CMK (cell line): ENCODE measurements at regions not wholly inside any gene's neighbourhood (a gene's known extent, or its start where the extent isn't known, plus 50 kb on each side); places are given as distances from the start of the nearest gene placed in this dataset.
"Not testable (repeated sequence)": the region's sequence is repeated elsewhere in the genome, so short reads cannot be mapped to it uniquely, and the experiment has no call there.

Experiments used
- DNase-seq: peaks from one replicate; pipeline ENCODE4 v3.0.0-alpha.2; 2010; ENCODE audit warnings: low read depth

DNA sequence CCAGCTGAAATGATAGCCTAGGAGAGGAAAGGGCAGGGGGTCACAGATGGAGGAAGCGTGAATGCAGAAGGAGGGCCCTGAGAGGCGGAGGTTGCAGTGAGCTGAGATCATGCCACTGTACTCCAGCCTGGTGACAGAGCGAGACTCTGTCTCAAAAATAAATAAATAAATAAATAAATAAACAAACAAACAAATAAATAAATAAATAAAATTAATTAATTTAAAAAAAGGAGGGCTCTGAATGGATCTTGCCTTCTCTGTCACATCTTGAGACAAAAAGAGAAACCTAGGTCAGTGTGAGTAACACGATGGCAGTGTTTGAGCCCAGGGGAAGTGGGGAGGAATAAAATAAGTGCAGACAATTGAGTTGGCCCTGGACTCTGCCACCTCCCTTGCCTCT lies 182.3 kb upstream of the DAAM1 start:
- not testable (repeated sequence) for DNase-seq

DNA sequence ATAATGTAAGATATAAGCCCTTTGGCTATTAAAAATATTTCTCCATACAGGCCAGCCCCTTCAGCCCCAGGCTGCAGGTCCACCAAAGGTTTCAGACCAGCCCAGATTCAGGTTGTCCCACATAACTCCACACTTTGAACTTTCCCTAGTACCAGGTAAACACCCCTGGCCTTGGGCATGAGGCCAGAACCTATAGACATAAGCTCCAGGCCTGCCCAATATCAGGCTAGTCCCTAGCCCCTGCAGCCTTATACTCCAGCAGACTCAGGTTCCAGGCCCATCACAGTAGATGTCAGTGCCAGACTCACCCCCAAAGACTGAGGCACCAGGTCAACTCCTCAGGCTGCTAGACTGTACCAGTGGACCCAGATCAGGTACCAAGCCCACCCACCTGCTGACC lies 178.5 kb upstream of the DAAM1 start:
- no peak for DNase-seq

DNA sequence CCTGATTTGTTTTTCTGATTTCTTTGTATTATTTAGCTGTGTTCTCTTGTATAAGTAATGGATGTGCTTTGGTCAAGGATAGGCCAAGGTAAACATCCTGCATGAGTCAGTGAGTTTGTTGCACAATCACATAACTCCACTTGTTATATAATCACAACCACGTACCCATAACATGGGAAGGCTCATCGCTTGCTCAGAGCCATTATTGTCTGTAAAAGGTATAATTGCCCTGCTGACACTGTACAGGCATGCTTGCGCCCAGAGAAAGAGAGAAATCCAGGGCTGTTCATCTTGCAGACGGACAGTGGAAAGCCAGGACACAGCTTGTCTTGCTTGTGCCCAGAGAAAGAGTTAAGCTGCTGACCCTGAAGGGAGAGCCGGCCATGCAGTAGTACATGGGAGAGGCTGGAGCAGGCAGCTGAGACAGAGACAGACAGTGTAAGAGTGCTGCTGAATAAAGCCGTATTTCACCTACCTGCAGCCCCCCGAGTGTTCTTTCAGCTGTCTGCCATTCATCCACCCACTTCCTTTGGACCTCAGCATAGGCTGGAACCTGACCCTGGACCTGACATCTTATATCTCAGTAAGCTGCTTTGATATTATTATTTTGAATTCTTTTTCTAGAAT lies 174.7 kb upstream of the DAAM1 start:
- DNase-seq = no peak

DNA sequence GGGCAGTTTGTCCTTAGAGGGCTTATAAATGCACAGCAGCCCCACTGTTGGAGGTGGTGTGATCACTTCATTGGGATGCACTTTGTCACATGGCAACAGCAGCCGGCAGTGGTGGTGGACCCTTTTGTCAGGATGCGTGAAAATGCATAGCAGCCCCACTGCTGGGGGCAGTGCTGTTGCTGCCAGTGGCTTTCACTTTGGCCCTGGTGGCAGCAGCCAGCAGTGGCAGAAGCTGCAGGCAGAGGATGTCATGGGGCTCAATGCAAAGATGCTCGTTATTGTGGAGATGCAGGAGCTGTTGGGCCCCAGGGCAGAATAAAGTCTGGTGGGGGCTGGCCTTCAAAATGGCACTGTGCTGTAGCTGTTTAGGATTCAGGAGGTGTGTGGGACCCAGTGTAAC lies 173.0 kb upstream of the DAAM1 start:
- DNase-seq = no peak

DNA sequence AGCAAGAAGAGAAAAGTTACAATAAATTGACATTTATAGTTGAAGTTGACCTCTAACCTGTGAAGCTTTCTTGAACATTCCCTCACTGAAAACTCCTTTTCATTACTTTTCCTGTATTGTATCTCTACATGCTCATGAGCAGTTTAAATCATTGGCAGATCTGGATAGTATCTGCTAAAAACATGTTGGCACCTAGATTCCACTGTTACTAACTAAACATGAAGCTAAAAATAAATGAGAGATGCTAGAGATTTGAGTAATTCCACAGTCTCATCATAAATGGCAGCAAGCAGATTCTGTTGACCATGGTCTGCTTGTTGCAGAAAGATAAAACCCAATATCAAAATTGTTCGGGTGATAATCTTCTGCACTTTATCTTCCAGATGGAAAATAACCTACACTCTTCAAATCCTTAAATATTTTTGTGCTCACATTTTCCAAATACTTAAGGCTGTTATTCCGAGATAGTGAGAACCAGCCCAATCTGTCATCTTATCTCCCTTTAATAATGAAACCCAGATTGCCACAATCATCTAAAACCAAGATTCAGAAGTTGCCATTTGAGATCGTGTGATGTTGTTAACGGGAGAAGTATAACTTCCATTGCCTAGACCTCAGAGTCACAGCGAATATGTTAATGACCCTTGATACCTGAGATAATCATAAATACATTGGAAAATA lies 171.0 kb upstream of the DAAM1 start:
- no peak for DNase-seq

DNA sequence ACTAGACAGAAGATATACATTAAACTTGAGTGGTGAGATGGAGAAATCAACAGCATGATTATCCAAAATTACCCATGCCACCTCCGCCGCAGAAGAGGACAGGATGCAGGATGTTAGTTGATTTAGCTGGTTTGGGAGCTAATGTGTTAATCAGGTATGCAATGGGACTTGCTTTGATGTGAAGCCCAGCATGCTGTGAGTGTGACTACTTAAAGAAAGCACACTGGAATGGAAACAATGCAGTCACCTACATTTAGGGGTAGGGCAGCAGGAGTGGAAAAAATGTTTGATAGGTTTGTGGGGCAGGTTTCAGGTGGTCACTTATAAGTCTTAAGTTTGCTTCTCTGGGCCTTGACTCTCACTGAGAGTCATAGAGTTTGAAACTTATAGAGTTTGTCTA lies 170.0 kb upstream of the DAAM1 start:
- DNase-seq = no peak

DNA sequence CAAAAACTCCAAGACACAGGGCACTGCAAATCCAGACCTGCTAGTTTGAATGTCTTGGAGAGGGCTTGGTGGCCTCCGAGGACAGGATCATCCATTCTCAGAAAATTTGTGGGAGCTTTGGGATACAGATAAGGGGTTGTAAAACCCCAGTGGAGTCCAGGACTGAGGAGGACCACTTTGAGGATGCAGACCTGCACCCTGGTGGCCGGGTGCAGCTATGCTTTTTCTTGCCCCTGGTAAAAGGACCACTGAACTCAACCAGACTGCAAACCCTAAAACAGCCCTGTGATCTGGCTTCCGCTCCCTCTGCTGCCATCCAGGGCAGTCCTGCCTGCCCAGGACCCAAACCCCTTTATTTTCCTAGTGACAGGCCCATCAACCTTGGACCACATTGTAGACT lies 169.5 kb upstream of the DAAM1 start:
- no peak for DNase-seq

DNA sequence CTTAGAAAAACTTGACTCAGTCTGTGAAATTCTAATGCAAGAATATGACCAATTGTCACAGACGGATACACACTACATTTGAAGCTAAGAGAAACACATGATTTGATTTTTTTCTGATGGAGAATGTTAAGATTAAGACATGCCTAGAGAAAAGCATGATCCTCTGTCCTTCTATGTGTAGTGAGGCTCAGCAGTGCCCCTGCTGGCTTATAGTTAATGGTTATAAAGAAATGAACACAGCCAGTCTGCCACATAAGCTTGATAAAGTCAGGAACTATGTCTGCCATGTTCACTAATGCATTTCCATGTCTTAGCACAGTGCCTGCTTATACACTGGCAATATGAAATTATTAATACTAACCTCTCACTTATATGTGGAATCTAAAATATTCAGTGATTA lies 168.1 kb upstream of the DAAM1 start:
- no peak for DNase-seq

DNA sequence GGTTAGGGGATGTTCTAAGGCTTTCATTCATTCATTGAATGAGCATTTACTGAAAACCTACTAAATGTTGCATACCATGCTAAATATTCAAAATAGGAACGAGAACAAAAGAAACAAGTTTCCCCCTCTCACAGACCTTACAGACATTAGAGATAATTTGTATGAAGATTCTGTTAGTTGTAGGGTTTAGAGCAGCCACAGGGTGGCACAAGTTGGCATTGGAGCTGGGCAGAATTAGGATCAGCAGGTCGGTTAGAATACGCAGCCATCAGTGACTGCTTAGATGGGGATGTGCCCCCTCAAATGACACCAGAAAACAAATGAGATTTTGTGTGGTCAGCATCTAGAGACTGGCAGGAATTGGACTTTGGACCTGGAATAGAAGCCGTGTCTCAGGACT lies 166.3 kb upstream of the DAAM1 start:
- DNase-seq = no peak

DNA sequence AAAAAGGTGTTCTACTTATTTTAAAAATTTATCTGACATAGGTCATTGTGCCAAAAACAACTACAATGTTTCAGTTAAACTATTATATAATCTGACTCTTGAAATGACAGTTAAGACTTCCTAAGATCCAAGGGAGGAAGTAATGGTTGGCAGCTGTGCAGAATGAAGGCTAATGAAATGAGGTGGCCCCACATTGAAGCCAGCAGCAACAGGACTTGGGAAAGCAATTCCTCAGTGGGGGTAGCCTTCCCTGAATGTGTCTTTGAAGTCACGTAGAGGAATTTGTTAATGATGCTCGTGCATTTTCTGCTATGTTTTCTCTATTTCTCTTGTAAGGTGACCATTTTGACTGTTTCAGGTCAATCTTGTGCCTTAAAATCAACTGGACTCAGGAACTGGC lies 162.4 kb upstream of the DAAM1 start:
- no peak for DNase-seq

DNA sequence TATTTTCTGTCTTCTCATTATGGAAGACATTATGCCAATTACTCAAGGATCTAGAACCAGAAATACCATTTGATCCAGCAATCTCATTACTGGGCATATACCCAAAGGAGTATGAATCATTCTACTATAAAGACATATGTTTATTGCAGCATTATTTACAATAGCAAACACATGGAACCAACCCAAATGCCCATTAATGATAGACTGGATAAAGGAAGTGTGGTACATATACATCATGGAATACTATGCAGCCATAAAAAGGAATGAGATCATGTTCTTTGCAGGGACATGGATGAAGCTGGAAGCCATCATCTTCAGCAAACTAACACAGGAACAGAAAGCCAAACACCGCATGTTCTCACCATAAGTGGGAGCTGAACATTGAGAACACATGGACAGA lies 161.8 kb upstream of the DAAM1 start:
- DNase-seq = not testable (repeated sequence)

DNA sequence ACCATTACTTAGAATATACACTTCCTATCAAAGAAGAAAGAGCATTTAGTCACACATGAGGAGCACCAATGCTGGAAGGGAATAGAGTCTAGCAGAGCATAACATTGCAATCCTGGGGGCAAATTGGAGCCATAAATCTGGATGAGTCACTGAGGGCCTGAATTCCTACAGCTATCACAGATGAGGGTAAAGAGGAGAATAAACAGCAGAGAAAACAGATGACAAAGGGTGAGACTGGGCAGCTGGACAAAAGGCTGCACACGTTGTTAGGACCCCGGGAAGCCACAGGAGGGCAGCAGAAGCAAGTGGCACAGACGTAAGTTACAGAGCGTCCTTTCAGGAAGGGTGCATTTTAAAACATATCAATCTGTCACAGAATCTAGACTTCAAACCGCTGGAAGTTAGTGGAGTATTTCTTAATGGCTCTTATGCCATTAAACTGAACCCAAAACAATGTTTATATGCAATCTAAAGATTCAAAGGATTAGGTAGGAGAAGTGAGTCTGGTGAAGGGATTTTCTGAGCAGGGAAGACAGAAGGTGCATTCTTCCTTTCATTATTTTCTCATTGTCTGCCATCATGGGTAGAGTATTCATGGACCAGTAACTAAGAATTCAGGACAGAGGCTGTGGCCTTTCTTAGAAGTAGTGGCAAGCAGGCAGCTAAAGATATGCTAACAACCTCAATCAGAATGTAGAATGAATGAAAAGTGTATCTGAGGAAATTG lies 159.8 kb upstream of the DAAM1 start:
- no peak for DNase-seq

DNA sequence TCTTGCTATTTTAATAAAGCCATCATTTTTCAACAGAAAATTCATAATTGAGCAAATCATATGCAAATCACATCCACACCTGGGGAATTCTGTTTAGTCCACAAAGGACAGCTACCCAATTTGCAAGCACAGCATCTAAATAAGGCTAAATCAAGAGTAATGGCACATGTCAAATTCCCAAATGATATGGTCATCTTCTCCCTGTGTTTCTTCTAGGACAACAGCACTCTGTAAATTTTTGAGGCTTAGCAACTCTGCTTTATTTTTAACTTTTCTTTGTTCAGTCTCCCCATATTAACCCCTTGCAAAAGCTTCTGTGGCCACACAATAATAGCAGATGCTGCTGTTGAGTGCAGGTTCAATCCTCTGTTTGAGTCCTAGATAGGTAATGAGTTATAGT lies 155.6 kb upstream of the DAAM1 start:
- no peak for DNase-seq

DNA sequence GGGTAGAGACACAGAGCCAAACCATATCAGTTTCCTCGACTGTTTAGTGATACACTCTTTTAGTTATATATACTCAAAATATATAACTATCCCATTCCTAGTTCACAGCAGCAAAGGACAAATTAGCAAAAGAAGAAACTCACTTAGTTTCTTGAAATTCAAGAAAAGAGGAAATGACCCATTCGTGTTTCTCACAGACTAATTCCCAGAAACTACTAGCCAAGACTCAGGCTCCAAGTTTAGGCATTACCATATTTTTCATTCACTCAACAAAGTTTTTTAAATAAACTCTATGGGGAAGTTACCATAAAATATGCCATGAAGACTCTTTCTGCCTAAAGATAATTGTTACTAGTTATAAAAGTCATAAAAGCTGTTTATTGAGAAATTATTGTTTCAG lies 152.3 kb upstream of the DAAM1 start:
- DNase-seq = no peak

DNA sequence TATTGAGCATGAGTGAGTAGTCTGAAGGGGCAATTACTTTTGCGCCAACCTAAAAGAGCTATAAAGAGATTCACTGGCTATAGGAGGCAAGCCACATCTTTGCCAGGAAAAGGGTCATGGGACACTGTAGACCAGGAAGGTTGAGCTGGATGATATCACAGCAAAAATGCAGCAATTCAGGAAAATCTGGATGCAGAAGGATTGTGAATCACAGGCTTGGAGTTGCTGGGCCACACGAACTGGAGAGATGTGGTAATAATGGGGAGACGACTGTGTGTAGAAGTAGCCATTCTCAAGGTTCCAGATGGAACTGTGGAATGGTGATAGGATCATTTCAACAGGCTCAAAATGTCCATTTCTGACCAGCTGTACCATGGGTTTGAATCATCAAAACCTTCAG lies 151.4 kb upstream of the DAAM1 start:
- no peak for DNase-seq

DNA sequence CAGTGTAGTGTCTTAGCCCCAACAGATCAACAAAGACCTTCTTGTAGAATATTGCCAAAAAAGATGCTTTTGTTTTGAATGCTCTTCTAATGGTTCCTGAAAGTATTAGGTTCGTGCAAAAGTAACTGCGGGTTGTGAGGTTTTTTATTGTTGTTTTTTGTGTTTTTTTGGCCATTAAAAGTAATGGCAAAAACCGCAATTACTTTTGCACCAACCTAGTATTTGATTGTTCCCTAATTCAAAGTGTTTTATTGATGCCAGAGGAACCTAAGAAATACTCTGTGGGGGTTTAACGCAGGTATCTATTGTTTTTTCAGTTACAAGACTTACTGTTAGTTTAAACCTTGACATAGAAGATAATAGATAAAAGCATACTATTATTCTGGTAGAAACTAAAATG lies 150.8 kb upstream of the DAAM1 start:
- no peak for DNase-seq

DNA sequence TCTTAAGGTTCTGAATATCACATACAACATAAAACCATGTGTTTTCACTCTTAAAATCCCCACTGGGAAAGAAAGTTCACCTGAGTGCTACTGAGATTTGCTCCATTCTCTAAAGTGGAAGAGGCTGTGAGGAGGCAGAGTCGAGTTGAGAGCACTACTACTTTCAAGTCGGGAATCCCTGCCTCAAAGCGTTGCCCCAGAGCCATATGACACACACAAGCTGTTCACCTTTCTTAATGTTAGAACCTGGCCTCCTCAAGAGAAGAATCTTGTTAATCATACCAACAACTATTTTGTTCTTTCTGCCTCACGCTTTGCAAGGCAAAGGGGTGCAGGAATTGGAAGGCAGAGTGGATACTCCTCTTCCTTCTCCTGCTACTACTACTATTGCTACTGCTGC lies 149.7 kb upstream of the DAAM1 start:
- no peak for DNase-seq

DNA sequence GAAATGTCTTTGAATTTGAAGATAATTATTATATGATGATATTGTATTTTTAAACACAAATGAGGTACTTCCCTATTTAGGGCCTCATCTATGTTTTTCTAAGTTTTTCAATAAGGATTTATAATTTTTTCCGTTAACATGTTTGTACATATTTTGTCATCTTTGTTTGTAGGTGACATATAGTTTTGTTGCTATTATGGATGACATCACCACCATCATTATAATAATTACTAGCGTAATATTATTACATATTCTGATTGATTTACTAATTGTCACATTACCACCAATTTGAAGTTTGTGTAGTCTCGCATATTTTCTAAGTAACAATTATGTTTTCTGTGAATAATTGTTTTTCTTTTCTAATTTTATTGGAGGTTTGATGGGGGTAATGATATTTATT lies 147.2 kb upstream of the DAAM1 start:
- no peak for DNase-seq

DNA sequence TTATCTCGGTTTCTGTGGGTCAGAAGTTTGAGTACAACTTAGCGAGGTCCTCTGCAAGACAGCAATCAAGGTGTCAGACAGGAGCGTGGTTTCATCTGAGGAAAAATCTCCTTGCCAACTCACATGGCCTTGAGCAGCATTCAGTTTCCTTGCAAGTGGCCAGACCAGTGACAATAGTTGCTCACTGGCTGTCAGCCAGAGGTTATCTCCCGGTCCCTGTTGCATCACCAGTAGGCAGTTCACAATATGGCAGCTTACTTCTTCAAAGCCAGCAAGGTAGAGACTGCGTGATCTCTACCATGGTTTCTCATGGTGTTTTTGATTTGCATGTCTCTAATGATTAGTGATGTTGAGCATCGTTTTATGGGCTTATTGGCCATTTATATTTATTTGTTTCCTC lies 143.8 kb upstream of the DAAM1 start:
- DNase-seq = no peak

DNA sequence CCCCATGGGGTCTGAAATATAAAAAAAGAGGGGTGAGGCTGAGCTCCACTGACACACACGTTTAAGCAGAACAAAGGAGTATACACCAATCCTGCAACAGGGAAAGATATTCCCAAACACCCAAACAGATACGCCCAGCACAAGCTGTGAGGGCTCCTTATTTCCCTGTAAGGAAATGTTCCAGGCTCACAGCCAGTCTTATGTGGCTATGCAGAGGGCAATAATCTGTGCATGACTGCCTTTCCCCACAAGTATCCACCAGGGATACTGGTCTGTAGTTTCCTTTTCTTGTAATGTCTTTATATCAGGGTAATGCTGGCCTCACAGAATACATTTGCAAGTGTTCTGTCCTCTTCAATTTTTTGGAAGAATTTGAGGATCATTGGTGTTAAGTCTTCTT lies 141.7 kb upstream of the DAAM1 start:
- DNase-seq = no peak

DNA sequence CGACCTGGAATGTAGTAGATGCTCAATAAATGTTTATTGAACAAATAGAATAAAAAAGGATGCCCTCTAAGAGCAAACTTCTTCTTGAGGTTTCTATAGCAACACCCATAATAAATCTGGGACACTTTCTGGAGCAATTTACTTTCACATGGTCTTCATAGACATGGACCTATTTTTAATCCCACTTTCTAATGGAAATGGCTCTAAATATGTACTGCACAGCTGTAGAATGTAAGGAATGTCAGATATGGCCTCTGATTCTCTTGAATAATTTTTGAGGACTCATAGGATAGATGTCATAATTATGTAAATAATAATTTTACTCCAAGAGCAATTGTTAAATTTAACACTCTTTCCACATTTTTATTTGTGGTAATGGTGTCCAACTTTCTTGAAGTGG lies 133.5 kb upstream of the DAAM1 start:
- DNase-seq = no peak

DNA sequence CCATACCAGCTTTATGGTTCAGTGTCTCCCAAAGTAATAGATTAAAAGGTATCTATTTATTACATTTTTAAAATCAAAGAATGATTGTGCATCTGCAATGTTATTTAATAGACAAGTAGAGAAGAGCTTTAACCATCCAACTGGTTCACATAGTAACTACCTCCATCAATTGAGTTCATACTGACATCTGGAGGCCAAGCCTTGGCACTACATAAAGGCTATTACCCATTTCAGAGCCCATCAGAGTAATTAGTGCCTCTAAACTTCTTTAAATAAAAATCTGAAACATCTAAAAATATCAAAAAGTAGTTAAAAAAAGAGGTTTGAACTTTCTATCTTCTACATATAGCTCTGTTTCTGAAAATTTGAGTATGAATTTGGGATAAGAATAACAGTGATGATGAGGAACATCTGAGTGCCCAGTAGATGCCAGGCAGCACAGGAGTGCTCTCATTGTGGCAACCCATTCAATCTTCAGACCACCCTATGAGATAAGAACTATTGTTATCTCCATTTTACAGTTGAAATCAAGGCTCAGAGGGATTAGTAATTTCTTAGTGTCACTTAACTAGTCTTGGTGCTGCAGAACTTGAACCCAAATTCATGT lies 132.9 kb upstream of the DAAM1 start:
- DNase-seq = no peak

DNA sequence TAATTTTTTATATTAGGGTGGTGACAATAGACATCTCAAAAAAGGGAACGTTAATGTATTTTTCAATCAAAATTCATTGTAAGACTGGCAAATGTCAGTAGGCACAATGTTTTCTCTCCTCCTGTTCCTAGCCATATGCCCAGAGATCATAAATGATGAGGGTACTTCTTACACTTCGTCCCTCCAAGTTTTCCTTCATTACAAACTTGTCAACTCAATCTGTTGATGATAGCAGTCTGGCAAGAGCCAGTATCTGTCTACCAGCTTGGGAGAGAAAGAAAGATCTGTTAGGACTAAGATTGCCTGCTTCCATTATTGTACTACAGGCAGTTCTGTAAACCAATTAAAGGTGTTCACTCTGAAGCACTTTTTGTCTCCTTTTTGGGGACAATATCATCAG lies 130.9 kb upstream of the DAAM1 start:
- DNase-seq = no peak
